Islet of Langerhans (tissue), 1 donor: ENCODE measurements at regions not wholly inside any gene's neighbourhood (a gene's known extent, or its start where the extent isn't known, plus 50 kb on each side); places are given as distances from the start of the nearest gene placed in this dataset.

Experiments used
- FAIRE-seq: peaks from one replicate; lab custom pipeline; 2011; peaks lifted over from hg19 to GRCh38; lab: Jason Lieb, UNC

- FAIRE-seq = no peak
Observed at GRCh38 chr11:42195289-42196013, 736.0 kb upstream of the LRRC4C start.

- no peak for FAIRE-seq
Observed at GRCh38 chr11:42200311-42200710, 740.9 kb upstream of the LRRC4C start.

- no peak for FAIRE-seq
Observed at GRCh38 chr11:42201603-42202148, 742.2 kb upstream of the LRRC4C start.

- no peak for FAIRE-seq
Observed at GRCh38 chr11:42205518-42205917, 746.1 kb upstream of the LRRC4C start.

GRCh38 chr11:42225664-42226063 lies 766.2 kb upstream of the LRRC4C start:
- no peak for FAIRE-seq

- no peak for FAIRE-seq
Observed at GRCh38 chr11:42232673-42233072, 773.2 kb upstream of the LRRC4C start.

GRCh38 chr11:42234451-42234951 lies 775.0 kb upstream of the LRRC4C start:
- FAIRE-seq = no peak

- no peak for FAIRE-seq
Observed at GRCh38 chr11:42237701-42238235, 778.3 kb upstream of the LRRC4C start.

- FAIRE-seq = no peak
Observed at GRCh38 chr11:42239188-42239587, 779.7 kb upstream of the LRRC4C start.

- FAIRE-seq = no peak
Observed at GRCh38 chr11:42243385-42243784, 783.9 kb upstream of the LRRC4C start.

- FAIRE-seq = no peak
Observed at GRCh38 chr11:42244376-42244775, 784.9 kb upstream of the LRRC4C start.

GRCh38 chr11:42249401-42249800 lies 789.9 kb upstream of the LRRC4C start:
- no peak for FAIRE-seq

- no peak for FAIRE-seq
Observed at GRCh38 chr11:42249956-42250355, 790.5 kb upstream of the LRRC4C start.

- no peak for FAIRE-seq
Observed at GRCh38 chr11:42251984-42252383, 792.5 kb upstream of the LRRC4C start.

GRCh38 chr11:42253156-42253555 lies 793.7 kb upstream of the LRRC4C start:
- no peak for FAIRE-seq

GRCh38 chr11:42255906-42256305 lies 796.5 kb upstream of the LRRC4C start:
- FAIRE-seq = no peak

- FAIRE-seq = no peak
Observed at GRCh38 chr11:42257534-42257933, 798.1 kb upstream of the LRRC4C start.

GRCh38 chr11:42265072-42265471 lies 805.6 kb upstream of the LRRC4C start:
- FAIRE-seq = no peak

GRCh38 chr11:42271306-42271705 lies 811.9 kb upstream of the LRRC4C start:
- FAIRE-seq = no peak

- FAIRE-seq = no peak
Observed at GRCh38 chr11:42273977-42274376, 814.5 kb upstream of the LRRC4C start.

GRCh38 chr11:42296910-42297309 lies 837.5 kb upstream of the LRRC4C start:
- FAIRE-seq = no peak

- no peak for FAIRE-seq
Observed at GRCh38 chr11:42299780-42300179, 840.3 kb upstream of the LRRC4C start.

- no peak for FAIRE-seq
Observed at GRCh38 chr11:42301777-42302176, 842.3 kb upstream of the LRRC4C start.

GRCh38 chr11:42311514-42311913 lies 852.1 kb upstream of the LRRC4C start:
- no peak for FAIRE-seq
